ENCODE measurements at regions not wholly inside any gene's neighbourhood (a gene's known extent, or its start where the extent isn't known, plus 50 kb on each side); places are given as distances from the start of the nearest gene placed in this dataset.

GRCh38 chr10:32207544-32207943 is 139.4 kb downstream of the EPC1 start:
- H3K79me2 ChIP-seq (ENCODE audit: insufficient read depth, low read length): no peaks in the 10 kb centered on the region
- no peaks in the 10 kb centered on the region for H3K9me3 ChIP-seq (ENCODE audit: insufficient read depth, low read depth, low read length)
- no peak for TF ChIP-seq EZH2phosphoT487 (IDR thresholded peaks at IDR 0.05; ENCODE audit: borderline replicate concordance)
- TF ChIP-seq, protein P1, sequence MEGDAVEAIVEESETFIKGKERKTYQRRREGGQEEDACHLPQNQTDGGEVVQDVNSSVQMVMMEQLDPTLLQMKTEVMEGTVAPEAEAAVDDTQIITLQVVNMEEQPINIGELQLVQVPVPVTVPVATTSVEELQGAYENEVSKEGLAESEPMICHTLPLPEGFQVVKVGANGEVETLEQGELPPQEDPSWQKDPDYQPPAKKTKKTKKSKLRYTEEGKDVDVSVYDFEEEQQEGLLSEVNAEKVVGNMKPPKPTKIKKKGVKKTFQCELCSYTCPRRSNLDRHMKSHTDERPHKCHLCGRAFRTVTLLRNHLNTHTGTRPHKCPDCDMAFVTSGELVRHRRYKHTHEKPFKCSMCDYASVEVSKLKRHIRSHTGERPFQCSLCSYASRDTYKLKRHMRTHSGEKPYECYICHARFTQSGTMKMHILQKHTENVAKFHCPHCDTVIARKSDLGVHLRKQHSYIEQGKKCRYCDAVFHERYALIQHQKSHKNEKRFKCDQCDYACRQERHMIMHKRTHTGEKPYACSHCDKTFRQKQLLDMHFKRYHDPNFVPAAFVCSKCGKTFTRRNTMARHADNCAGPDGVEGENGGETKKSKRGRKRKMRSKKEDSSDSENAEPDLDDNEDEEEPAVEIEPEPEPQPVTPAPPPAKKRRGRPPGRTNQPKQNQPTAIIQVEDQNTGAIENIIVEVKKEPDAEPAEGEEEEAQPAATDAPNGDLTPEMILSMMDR (conservative IDR thresholded peaks at IDR 0.05; ENCODE audit: low read length): peak; percentile 79
- no peaks in the 10 kb centered on the region for H3F3A ChIP-seq (ENCODE audit: low read depth)
- no peaks in the 10 kb centered on the region for H3K27me3 ChIP-seq (ENCODE audit: insufficient read depth, low read length, poor library complexity, severe bottlenecking)
- no peak overlapping the region for H3K4me2 ChIP-seq (ENCODE audit: low read depth, low read length, poor library complexity, severe bottlenecking)
- no peak overlapping the region for H3K9ac ChIP-seq (ENCODE audit: low read depth, low read length, poor library complexity, severe bottlenecking)
- no peaks in the 10 kb centered on the region for H4K20me1 ChIP-seq (ENCODE audit: insufficient read depth, low read length, poor library complexity, severe bottlenecking)
- no peaks in the 10 kb centered on the region for H3K36me3 ChIP-seq (ENCODE audit: insufficient read depth, low read length)
- no peak overlapping the region for H3K4me3 ChIP-seq (ENCODE audit: low read length, poor library complexity, severe bottlenecking)
- H2AFZ ChIP-seq (ENCODE audit: low read length): 0 out of 2 replicates have a peak overlapping the region, but pooled peaks have one; percentile 21
- H3K4me1 ChIP-seq (ENCODE audit: insufficient read depth, low read length, poor library complexity, severe bottlenecking): no peaks in the 10 kb centered on the region
- H3K9me2 ChIP-seq (replicated peaks; ENCODE audit: low read depth, low read length): no peaks in the 10 kb centered on the region

GRCh38 chr10:32205670-32206069 is 141.3 kb downstream of the EPC1 start:
- no peaks in the 10 kb centered on the region for H3K36me3 ChIP-seq (ENCODE audit: insufficient read depth, low read length)
- H3K4me1 ChIP-seq (ENCODE audit: insufficient read depth, low read length, poor library complexity, severe bottlenecking): no peaks in the 10 kb centered on the region
- no peaks in the 10 kb centered on the region for H4K20me1 ChIP-seq (ENCODE audit: insufficient read depth, low read length, poor library complexity, severe bottlenecking)
- no peak overlapping the region for H3K4me3 ChIP-seq (ENCODE audit: low read length, poor library complexity, severe bottlenecking)
- no peaks in the 10 kb centered on the region for H3F3A ChIP-seq (ENCODE audit: low read depth)
- no peaks in the 10 kb centered on the region for H3K9me3 ChIP-seq (ENCODE audit: insufficient read depth, low read depth, low read length)
- no peaks in the 10 kb centered on the region for H3K79me2 ChIP-seq (ENCODE audit: insufficient read depth, low read length)
- H2AFZ ChIP-seq (ENCODE audit: low read length): peak overlapping the region; percentile 4; the same call in 1 of the 2 replicates
- no peaks in the 10 kb centered on the region for H3K27me3 ChIP-seq (ENCODE audit: insufficient read depth, low read length, poor library complexity, severe bottlenecking)
- TF ChIP-seq, protein P1 (conservative IDR thresholded peaks at IDR 0.05; ENCODE audit: low read length): no peak
- no peak for TF ChIP-seq EZH2phosphoT487 (IDR thresholded peaks at IDR 0.05; ENCODE audit: borderline replicate concordance)
- H3K4me2 ChIP-seq (ENCODE audit: low read depth, low read length, poor library complexity, severe bottlenecking): peak overlapping the region; percentile 1
- H3K9ac ChIP-seq (ENCODE audit: low read depth, low read length, poor library complexity, severe bottlenecking): no peak overlapping the region
- no peaks in the 10 kb centered on the region for H3K9me2 ChIP-seq (replicated peaks; ENCODE audit: low read depth, low read length)

DNA sequence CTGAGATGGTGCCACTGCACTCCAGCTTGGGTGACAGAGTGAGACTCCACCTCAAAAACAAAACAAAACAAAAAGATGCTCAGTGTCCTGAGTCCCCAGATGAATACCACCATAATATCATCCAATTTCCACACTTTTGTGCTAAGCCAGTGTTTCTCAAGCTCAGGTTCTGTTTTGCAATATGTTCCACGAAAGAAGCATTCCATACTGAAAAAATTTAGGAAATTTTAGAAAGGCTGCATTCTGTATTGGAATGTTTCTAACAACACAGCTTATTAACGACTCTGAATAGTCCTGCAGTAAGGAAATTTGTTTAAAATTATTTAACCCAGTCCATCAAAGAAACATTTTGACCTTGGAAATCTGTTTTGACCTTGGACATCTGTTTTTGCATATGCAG is 142.4 kb downstream of the EPC1 start:
- no peak for TF ChIP-seq EZH2phosphoT487 (IDR thresholded peaks at IDR 0.05; ENCODE audit: borderline replicate concordance)
- TF ChIP-seq, protein P1 (conservative IDR thresholded peaks at IDR 0.05; ENCODE audit: low read length): no peak
- H3K9me3 ChIP-seq (ENCODE audit: insufficient read depth, low read depth, low read length): no peaks in the 10 kb centered on the region
- H4K20me1 ChIP-seq (ENCODE audit: insufficient read depth, low read length, poor library complexity, severe bottlenecking): no peaks in the 10 kb centered on the region
- H3K4me2 ChIP-seq (ENCODE audit: low read depth, low read length, poor library complexity, severe bottlenecking): no peak overlapping the region
- H3K27me3 ChIP-seq (ENCODE audit: insufficient read depth, low read length, poor library complexity, severe bottlenecking): no peaks in the 10 kb centered on the region
- no peaks in the 10 kb centered on the region for H3K4me1 ChIP-seq (ENCODE audit: insufficient read depth, low read length, poor library complexity, severe bottlenecking)
- no peaks in the 10 kb centered on the region for H3K9me2 ChIP-seq (replicated peaks; ENCODE audit: low read depth, low read length)
- H3F3A ChIP-seq (ENCODE audit: low read depth): no peaks in the 10 kb centered on the region
- no peaks in the 10 kb centered on the region for H3K79me2 ChIP-seq (ENCODE audit: insufficient read depth, low read length)
- H3K9ac ChIP-seq (ENCODE audit: low read depth, low read length, poor library complexity, severe bottlenecking): no peak overlapping the region
- H2AFZ ChIP-seq (ENCODE audit: low read length): no peak overlapping the region
- H3K36me3 ChIP-seq (ENCODE audit: insufficient read depth, low read length): no peaks in the 10 kb centered on the region
- H3K4me3 ChIP-seq (ENCODE audit: low read length, poor library complexity, severe bottlenecking): no peak overlapping the region

Measured in Loucy (cell line).